SU-DHL-6 (cell line): ENCODE measurements at regions not wholly inside any gene's neighbourhood (a gene's known extent, or its start where the extent isn't known, plus 50 kb on each side); places are given as distances from the start of the nearest gene placed in this dataset.

Experiments
- H2AFZ ChIP-seq: fragments of 200-600 bp; sonication (generic); 2 replicates; pipeline ENCODE4 v1.6.1; 2014; ENCODE audit warnings: low read depth, mild to moderate bottlenecking, moderate library complexity, mixed read lengths, antibody characterized with exemption, low read length; ENCODE audit not compliant: severe bottlenecking
- H3F3A ChIP-seq: fragments of 200-600 bp; shearing (Covaris generic); 2 replicates; pipeline ENCODE4 v1.6.0; 2016; ENCODE audit warnings: antibody characterized with exemption, mild to moderate bottlenecking; ENCODE audit not compliant: insufficient read depth
- H3K27ac ChIP-seq: fragments of 200-600 bp; sonication (generic); 2 replicates; pipeline ENCODE4 v1.5.1; 2016; ENCODE audit warnings: low read depth, mild to moderate bottlenecking, low read length, moderate library complexity, mixed read lengths
- H3K27me3 ChIP-seq: fragments of 200-600 bp; sonication (generic), shearing (Covaris generic); 2 replicates; pipeline ENCODE4 v1.6.0; 2014; ENCODE audit warnings: mild to moderate bottlenecking, low read length
- H3K36me3 ChIP-seq: fragments of 200-600 bp; sonication (generic); 2 replicates; pipeline ENCODE4 v1.6.1; 2014; ENCODE audit warnings: mild to moderate bottlenecking, low read length, mixed read lengths
- H3K4me2 ChIP-seq: fragments of 300-600, 200-600 bp; shearing (Covaris generic), sonication (generic); 2 replicates; pipeline ENCODE4 v1.6.0; 2014; ENCODE audit warnings: low read length, low read depth, mild to moderate bottlenecking; ENCODE audit not compliant: poor library complexity, severe bottlenecking
- H3K4me3 ChIP-seq: fragments of 200-600 bp; sonication (generic); 2 replicates; pipeline ENCODE4 v1.5.1; 2014; ENCODE audit warnings: antibody characterized with exemption, low read length, mild to moderate bottlenecking, mixed read lengths; ENCODE audit not compliant: insufficient read depth, poor library complexity, severe bottlenecking
- H3K79me2 ChIP-seq: fragments of 200-600 bp; sonication (generic); 2 replicates; pipeline ENCODE4 v1.6.1; 2014; ENCODE audit warnings: mild to moderate bottlenecking, low read length, moderate library complexity; ENCODE audit not compliant: insufficient read depth
- H3K9ac ChIP-seq: fragments of 200-600 bp; sonication (generic); 2 replicates; pipeline ENCODE4 v1.7.0; 2014; ENCODE audit warnings: mild to moderate bottlenecking, low read length
- H3K9me2 ChIP-seq: fragments of 200-600 bp; sonication (generic); replicated peaks from 2 replicates; pipeline ENCODE4 v1.6.1; 2014; ENCODE audit warnings: low read length; ENCODE audit not compliant: insufficient read depth
- H3K9me3 ChIP-seq: fragments of 200-600 bp; sonication (generic); 2 replicates; pipeline ENCODE4 v1.6.1; 2014; ENCODE audit warnings: low read length, mixed read lengths; ENCODE audit not compliant: insufficient read depth
- H4K20me1 ChIP-seq: fragments of 200-600 bp; sonication (generic); 2 replicates; pipeline ENCODE4 v1.6.1; 2014; ENCODE audit warnings: low read depth, mild to moderate bottlenecking, antibody characterized with exemption, low read length, moderate library complexity, mixed read lengths
- CTCF ChIP-seq: fragments of 200-600 bp; sonication (generic); IDR thresholded peaks from one replicate; pipeline ENCODE4 v1.5.1; 2017; ENCODE audit warnings: antibody characterized with exemption, mild to moderate bottlenecking, low read length, moderate library complexity; ENCODE audit not compliant: insufficient read depth, poor library complexity, severe bottlenecking
- EZH2phosphoT487 ChIP-seq: fragments of 200-600 bp; sonication (generic), shearing (Covaris generic); conservative IDR thresholded peaks from 2 replicates; pipeline ENCODE4 v1.6.1; 2018; ENCODE audit warnings: mild to moderate bottlenecking, antibody characterized with exemption, low read length, moderate library complexity, mixed read lengths

DNA sequence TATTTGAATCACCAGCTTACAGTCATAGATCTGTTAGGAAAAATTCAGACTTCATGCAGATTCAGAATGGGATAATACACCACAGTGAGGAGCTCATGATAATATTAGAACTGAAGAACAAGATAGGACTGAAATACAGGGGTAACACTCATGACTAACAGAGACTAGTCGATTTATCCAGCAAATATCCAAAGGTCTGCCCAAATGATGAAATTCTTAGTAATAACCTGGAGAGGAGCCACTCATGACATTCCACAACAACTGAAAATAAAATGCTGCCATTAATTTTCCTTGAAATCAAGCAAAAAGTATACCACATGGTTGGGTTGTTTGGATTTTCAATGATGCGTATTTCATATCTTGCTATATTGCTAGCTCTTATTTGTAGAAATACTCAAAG lies 903.7 kb upstream of the ADGRL3 start:
- Histone ChIP-seq H3K9me3 (no peaks in the 10 kb centered on the region), H3F3A (no peaks in the 10 kb centered on the region), H3K9ac (no peak overlapping the region), H3K27ac (no peak overlapping the region), H3K36me3 (no peaks in the 10 kb centered on the region), H4K20me1 (no peaks in the 10 kb centered on the region), H3K4me3 (no peak overlapping the region), H3K27me3 (no peaks in the 10 kb centered on the region), H2AFZ (no peak overlapping the region), H3K9me2 (no peaks in the 10 kb centered on the region), H3K79me2 (no peaks in the 10 kb centered on the region), H3K4me2 (no peak overlapping the region)
- TF ChIP-seq CTCF (no peak), EZH2phosphoT487 (no peak)

- Histone ChIP-seq H3K4me3 (no peak overlapping the region), H4K20me1 (no peaks in the 10 kb centered on the region), H3K9me2 (no peaks in the 10 kb centered on the region), H3K36me3 (no peaks in the 10 kb centered on the region), H2AFZ (no peak overlapping the region), H3K79me2 (no peaks in the 10 kb centered on the region), H3K27ac (no peak overlapping the region), H3K27me3 (no peaks in the 10 kb centered on the region), H3F3A (no peaks in the 10 kb centered on the region), H3K9me3 (no peaks in the 10 kb centered on the region), H3K4me2 (no peak overlapping the region), H3K9ac (no peak overlapping the region)
- TF ChIP-seq CTCF: no peak
- no peak for TF ChIP-seq EZH2phosphoT487
Measured at GRCh38 chr4:60313611-60314178, 886.4 kb upstream of the ADGRL3 start.

- Histone ChIP-seq H4K20me1 (no peaks in the 10 kb centered on the region), H3F3A (no peaks in the 10 kb centered on the region), H3K4me3 (no peak overlapping the region), H2AFZ (no peak overlapping the region), H3K79me2 (no peaks in the 10 kb centered on the region), H3K27ac (no peak overlapping the region), H3K9me2 (no peaks in the 10 kb centered on the region), H3K36me3 (no peaks in the 10 kb centered on the region), H3K4me2 (no peak overlapping the region), H3K27me3 (no peaks in the 10 kb centered on the region), H3K9me3 (no peaks in the 10 kb centered on the region), H3K9ac (no peak overlapping the region)
- TF ChIP-seq EZH2phosphoT487: no peak
- TF ChIP-seq CTCF: no peak
Measured at GRCh38 chr4:60314416-60314815, 885.7 kb upstream of the ADGRL3 start.

GRCh38 chr4:60315586-60315985 lies 884.5 kb upstream of the ADGRL3 start:
- Histone ChIP-seq H3K4me3 (no peak overlapping the region), H3K9me2 (no peaks in the 10 kb centered on the region), H4K20me1 (no peaks in the 10 kb centered on the region), H3F3A (no peaks in the 10 kb centered on the region), H3K27me3 (no peaks in the 10 kb centered on the region), H3K27ac (no peak overlapping the region), H3K9ac (no peak overlapping the region), H3K9me3 (no peaks in the 10 kb centered on the region), H3K36me3 (no peaks in the 10 kb centered on the region), H3K79me2 (no peaks in the 10 kb centered on the region), H3K4me2 (no peak overlapping the region), H2AFZ (peak overlapping the region; percentile 34)
- TF ChIP-seq EZH2phosphoT487 (no peak), CTCF (no peak)
